AG09319 (cell line): ENCODE measurements at regions not wholly inside any gene's neighbourhood (a gene's known extent, or its start where the extent isn't known, plus 50 kb on each side); places are given as distances from the start of the nearest gene placed in this dataset.
"Not testable (repeated sequence)": the region's sequence is repeated elsewhere in the genome, so short reads cannot be mapped to it uniquely, and the experiment has no call there.

Experiments used
- DNase-seq: peaks from one replicate; pipeline ENCODE4 v3.0.0-alpha.2; 2010; ENCODE audit warnings: low read depth; ENCODE audit errors: extremely low read depth
- TF ChIP-seq, protein P1 (sequence below): IDR thresholded peaks from 2 replicates; pipeline ENCODE4 v1.5.1; 2011; ENCODE audit warnings: low read depth, mild to moderate bottlenecking, inconsistent platforms, low read length, moderate library complexity

GRCh38 chr10:55782181-55782580 is 578.9 kb downstream of the ZWINT start:
- DNase-seq, result no peak
- TF ChIP-seq, protein P1, sequence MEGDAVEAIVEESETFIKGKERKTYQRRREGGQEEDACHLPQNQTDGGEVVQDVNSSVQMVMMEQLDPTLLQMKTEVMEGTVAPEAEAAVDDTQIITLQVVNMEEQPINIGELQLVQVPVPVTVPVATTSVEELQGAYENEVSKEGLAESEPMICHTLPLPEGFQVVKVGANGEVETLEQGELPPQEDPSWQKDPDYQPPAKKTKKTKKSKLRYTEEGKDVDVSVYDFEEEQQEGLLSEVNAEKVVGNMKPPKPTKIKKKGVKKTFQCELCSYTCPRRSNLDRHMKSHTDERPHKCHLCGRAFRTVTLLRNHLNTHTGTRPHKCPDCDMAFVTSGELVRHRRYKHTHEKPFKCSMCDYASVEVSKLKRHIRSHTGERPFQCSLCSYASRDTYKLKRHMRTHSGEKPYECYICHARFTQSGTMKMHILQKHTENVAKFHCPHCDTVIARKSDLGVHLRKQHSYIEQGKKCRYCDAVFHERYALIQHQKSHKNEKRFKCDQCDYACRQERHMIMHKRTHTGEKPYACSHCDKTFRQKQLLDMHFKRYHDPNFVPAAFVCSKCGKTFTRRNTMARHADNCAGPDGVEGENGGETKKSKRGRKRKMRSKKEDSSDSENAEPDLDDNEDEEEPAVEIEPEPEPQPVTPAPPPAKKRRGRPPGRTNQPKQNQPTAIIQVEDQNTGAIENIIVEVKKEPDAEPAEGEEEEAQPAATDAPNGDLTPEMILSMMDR, result no peak

- TF ChIP-seq, protein P1, result no peak
- no peak for DNase-seq
Observed at GRCh38 chr10:55766212-55766611, 594.8 kb downstream of the ZWINT start.

- no peak for DNase-seq
- TF ChIP-seq, protein P1, result no peak
Observed at GRCh38 chr10:55750458-55750857, 610.6 kb downstream of the ZWINT start.

GRCh38 chr10:55747244-55747643 is 613.8 kb downstream of the ZWINT start:
- DNase-seq, result no peak
- TF ChIP-seq, protein P1, result no peak

GRCh38 chr10:55746002-55746401 is 615.1 kb downstream of the ZWINT start:
- TF ChIP-seq, protein P1, result no peak
- DNase-seq, result no peak

GRCh38 chr10:55742487-55742886 is 618.6 kb downstream of the ZWINT start:
- TF ChIP-seq, protein P1, result no peak
- DNase-seq, result no peak

DNA sequence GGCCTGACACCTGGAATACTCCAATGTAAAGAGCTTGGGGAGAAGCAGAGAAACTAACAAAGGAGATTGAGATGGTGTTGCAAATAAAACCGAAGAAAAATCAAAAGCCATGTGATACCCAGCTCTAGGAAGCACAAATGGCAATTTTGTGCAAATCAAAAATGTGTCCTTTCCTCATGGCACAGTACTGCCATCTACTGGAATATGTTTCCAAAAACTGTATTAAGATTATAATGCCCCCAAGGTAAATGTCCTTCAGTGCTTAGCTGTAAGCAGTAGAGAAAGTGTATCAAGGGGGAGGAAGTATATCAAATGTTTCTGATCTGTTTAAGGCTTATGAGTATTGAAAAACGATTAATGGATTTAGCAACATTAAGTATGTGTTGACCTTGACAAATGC is 620.3 kb downstream of the ZWINT start:
- not testable (repeated sequence) for DNase-seq

DNA sequence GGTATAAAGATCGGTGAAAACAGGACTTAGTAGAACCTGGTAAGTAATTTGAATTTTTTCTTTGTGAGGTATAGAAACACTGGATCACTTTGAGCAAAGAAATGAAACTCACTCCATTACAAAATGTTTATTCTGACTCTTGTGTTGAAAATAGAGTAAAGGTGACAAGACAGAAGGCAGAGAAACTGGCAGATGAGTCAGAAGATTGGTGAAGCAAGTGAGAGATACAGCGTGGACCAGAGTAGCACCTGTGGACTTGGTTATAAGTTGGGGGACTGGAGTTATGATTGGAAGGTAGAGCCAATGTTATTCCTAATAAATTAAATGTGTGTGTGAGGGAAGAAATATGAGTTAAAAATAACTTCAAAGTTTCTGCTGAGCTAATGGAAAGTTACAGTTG is 620.9 kb downstream of the ZWINT start:
- TF ChIP-seq, protein P1, result no peak
- DNase-seq, result no peak
